Right ventricle myocardium superior (tissue), 1 donor: ENCODE measurements at regions not wholly inside any gene's neighbourhood (a gene's known extent, or its start where the extent isn't known, plus 50 kb on each side); places are given as distances from the start of the nearest gene placed in this dataset.

Source experiments
- ATAC-seq: fragments of 200-7000 bp; cut with Tn5 transposase; one replicate; pipeline ENCODE4 v1.9.1; 2020; ENCODE audit warnings: mild to moderate bottlenecking; ENCODE audit not compliant: poor library complexity
- DNase-seq: peaks from one replicate; pipeline ENCODE4 v3.0.0-alpha.2; 2020
- intact Hi-C: fragments of 100-400 bp; cut with DNase I; formaldehyde crosslinking; loops from one replicate; pipeline ENCODE4 v1.11.2; 2022
- donor health status: DM: no; HTN: yes; CAD: no; lungs with severe emphysema.

DNA sequence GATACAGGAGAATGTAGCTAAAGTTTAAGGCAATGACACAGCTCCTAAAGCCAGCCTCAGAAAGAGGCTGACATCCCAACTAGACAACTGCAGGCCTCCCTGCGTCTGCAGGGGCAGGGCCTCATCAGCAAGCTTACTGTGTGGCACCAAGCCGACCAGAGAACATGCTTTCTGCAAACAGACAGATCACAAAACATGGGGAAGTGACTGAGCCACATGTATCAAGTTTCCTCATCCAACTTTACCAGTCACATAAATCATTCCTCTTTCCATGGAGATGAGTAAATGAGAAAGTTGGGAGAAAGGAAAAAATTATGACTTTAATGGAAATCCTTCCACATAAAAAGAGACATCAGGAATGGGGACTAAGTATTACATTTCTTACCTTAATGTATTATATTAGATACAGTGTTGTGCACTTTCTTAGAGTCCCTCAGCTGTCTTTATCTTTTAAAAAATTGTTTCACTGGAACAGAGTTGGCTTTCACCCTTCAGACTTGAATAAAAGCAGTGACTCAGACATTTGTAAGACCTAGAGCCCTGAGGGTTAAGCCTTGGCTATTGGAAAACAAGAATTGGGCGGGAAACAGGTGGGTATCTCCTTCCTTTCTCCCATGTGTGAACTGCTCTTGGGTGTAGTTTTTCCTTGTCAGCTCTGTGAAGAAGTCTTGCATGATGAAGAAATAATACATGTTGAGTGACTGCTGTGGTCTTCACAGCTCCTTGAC is 305.7 kb upstream of the SNX7 start:
- ATAC-seq (no peak), DNase-seq (no peak)
- intact Hi-C loops, result no loop called here

GRCh38 chr1:98352378-98352777 is 309.1 kb upstream of the SNX7 start:
- intact Hi-C loops, result no loop called here
- DNase-seq, result no peak

GRCh38 chr1:98351561-98351960 is 310.0 kb upstream of the SNX7 start:
- ATAC-seq, result no peak
- intact Hi-C loops, result no loop called here
- no peak for DNase-seq

More at GRCh38 chr1:98352378-98352777, 309.1 kb upstream of the SNX7 start:
- no peak for ATAC-seq

- no peak for ATAC-seq
Observed at GRCh38 chr1:98345417-98345816, 316.1 kb upstream of the SNX7 start.

GRCh38 chr1:98344731-98345130 is 316.8 kb upstream of the SNX7 start:
- ATAC-seq, result no peak

More at GRCh38 chr1:98345417-98345816, 316.1 kb upstream of the SNX7 start:
- intact Hi-C loops, result no loop called here
- no peak for DNase-seq

DNA sequence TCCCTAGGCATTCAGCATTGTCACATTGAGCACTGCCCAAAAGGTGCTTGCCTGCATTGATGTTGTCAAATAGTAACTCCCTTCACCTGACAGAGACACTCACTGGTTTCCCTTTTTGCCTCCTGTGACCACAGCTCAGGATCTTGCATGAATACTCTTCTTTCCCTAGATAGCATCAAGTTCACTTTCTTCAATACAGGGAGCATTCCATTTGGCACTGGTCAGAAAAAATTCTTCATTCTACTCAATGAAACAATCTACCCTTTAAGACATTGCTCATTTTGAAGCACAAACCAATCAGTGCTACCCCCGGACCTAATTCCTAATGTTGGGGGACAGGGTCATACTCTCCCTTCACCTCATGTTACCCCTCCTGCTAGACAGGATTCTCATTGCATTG is 319.0 kb upstream of the SNX7 start:
- DNase-seq (no peak), ATAC-seq (no peak)
- intact Hi-C loops, result no loop called here

More at GRCh38 chr1:98344731-98345130, 316.8 kb upstream of the SNX7 start:
- intact Hi-C loops, result no loop called here
- DNase-seq, result no peak

DNA sequence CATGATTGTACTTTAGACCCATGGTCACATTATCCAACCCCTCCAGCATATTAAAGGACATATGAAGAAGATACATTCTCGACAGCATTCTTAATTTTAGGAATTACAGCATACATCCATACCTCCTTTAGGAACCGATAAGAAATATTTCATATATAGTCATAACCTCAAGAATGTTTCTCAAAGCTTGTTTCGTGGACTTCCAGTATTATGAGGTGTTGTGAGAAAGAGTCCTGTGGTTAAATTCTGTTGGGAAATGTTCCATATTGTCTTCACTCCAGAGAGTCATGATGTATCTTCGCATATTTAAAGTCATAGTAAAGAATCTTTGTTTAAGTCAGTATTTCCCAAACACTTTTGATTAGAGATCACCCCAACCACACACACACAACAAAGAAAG is 321.0 kb upstream of the SNX7 start:
- ATAC-seq (no peak), DNase-seq (no peak)
- intact Hi-C loops, result no loop called here

DNA sequence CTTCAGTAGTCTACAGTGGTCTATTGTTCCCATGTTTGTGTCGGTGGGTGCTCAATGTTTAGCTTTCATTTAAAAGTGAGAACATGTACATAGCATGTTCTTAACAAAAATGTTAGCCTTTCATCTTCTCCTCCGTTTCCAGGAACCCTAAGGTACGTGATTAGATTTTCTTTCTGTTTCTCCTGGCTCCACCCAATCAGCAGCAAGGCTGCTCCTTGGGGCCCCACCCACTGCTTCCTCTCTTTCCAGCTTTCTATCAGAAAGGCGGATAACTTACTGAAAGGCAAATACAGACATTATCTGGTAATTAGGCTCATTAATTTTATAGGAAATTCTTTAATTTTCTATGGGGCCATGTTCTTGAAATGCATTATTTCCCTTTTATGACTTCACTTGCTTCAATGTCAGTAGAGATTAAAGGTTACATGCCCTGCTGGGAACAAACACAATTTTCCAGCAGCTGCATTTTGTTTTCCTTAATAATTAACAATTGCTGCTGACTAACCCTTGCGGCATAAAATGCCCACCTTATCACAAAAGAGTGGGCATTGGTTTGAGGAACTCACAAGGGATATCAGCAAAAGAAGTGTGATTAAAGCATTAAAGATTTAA is 324.9 kb upstream of the SNX7 start:
- ATAC-seq, result no peak
- intact Hi-C loops, result no loop called here
- peak; percentile 21 for DNase-seq

DNA sequence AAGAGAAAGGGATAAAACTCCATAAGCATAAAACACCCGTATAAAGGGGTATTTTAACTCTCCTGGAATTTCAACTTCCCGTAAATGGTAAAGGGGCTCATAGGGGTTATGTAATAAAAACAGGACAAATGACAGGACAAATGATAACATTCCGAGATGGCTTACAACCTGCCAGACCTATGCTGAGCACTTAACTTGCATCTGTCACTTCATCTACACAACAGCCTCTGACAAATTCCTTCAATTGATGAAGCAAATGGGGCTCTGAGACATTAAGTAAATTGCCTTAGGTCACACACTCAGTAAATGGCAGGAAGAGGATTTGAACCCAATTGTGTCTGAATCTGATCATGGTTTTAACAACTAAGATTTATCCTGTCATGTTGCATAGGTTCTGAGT is 327.6 kb upstream of the SNX7 start:
- no peak for ATAC-seq
- intact Hi-C loops, result no loop called here
- DNase-seq, result no peak

DNA sequence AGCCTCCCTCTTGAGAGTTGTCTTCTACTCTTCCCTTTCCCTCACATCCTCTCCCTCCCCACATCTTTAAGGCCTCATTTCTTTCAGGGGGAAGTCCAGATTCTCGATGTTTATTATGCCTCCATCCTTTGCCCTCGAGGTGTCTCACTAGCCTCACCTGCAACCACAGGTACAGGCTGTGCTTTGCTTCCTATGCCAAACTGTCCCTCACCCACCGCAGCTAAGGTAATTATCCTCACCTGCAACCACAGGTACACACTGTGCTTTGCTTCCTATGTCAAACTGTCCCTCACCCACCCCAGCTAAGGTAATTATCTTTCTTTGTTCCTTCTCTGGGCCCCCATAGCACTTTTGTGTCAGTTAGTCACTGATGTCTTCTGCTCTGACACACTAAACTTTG is 328.1 kb upstream of the SNX7 start:
- no peak for DNase-seq
- intact Hi-C loops, result no loop called here

DNA sequence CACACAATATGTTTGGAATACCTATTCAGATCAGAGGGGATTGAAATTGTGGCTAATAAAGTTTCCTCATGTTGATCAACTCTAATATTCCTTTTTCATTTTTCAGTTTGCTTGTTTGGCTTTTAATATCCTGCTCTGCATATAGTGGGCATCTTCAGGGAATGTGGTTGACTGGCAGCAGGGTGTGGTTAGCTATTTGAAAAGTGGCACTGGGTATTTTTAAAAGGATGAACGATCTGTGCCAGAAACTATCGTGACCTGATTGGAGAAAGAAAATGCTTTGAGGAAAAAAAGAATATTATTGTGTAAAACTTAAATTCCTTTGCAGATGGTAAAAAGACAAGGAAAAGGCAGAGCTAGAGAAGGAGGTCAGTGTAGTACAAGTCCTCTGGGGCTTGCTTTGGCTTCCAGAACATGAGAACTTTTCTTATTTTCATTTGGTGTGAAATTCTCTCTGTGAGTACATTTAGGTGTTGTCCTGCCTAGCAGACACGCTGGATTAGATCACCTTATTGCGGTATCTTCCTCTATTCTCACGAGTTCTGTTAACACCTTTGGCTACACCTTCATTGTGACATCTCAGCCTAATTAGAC is 329.7 kb upstream of the SNX7 start:
- DNase-seq, result no peak
- intact Hi-C loops, result no loop called here
- no peak for ATAC-seq

More for the DNA sequence above, 328.1 kb upstream of the SNX7 start:
- ATAC-seq, result no peak

DNA sequence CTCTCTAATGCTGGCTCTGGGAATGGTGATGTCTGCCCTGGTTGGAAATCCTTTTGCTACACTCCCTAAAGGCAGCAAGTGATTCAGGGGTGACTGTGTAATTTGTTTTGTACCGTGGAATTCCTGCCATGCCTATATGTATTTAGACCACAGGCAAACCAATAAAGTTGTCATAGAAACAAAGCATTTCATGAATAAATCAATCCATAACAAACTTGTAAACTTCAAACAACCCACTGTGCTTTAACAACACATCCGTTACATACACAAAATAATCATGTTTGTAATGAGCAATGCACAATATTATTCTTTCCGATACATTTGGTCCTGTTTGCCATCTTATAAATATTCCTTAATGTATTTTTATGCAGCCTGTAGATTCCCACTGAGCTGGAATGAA is 330.3 kb upstream of the SNX7 start:
- ATAC-seq (no peak), DNase-seq (no peak)
- intact Hi-C loops, result no loop called here

DNA sequence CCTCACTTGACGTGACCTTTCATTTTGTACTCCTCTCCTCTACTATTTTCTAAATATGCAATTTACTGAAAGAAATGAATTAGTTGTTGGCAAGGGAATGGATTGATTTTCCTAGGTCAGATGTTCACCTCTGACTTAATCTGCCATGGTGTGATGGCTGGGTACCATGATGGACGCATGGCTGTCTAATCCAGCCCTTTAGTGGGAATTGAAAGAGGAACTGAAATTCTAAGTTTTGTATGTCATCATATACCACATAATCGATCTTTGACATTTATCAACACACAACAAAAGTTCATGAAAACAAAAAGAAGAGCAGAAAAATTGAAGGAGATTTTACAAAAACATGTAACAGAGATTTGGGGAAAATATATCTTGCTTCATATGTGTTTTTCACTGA is 331.3 kb upstream of the SNX7 start:
- ATAC-seq (no peak), DNase-seq (no peak)
- intact Hi-C loops, result no loop called here

DNA sequence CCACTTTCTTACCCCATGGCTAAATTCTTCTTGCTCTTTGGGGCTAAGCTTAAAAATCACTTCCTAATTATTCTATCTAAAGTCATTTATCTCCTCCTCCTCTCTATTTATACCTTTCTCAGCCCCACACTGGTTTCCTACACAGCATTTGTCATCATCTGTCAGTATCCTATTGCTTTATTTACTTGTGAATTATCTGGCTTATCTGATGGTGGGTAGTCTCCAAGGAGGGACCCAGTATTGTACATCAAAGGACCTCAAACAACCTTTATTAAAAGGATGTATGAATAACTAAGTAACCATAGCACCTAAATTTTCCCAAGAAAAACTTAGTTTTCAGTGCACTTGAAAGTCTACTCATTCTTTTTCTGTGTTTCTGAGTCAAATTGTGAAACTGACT is 332.7 kb upstream of the SNX7 start:
- no peak for ATAC-seq
- intact Hi-C loops, result no loop called here
- DNase-seq, result no peak

DNA sequence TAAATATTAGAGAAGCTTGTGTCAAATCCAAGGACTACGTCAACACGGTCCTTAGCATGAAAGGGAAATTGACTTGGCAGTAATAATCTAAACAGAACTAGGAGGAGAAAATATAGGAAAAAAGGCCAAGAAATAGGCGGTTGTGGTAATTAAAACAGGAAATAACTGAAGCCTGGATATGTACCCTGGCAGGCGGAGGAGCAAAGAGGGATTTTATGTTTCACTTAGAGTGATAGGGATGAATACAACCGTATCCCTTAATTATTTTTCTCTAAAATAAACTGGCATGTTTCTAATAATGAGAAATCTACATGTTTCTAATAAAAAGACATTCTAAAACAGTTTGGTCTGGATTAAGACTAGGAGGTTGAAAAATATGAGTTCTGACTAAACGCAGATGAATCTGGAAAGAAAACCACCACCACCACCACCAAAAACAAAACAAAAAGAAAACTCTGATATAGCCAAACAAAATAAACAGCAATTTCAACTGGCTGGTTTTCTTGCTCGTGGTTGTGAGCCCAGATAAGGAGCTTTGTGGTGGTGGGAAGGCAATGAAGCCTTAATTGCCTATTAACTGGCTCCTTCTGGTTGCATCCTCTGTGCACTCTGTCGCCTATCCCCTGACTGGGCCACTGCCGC is 334.2 kb upstream of the SNX7 start:
- DNase-seq (no peak), ATAC-seq (no peak)
- intact Hi-C loops, result no loop called here

- ATAC-seq (peak; percentile 62), DNase-seq (peak; percentile 80)
- intact Hi-C loops, result no loop called here
Observed at GRCh38 chr1:98325646-98326440, 335.7 kb upstream of the SNX7 start.

DNA sequence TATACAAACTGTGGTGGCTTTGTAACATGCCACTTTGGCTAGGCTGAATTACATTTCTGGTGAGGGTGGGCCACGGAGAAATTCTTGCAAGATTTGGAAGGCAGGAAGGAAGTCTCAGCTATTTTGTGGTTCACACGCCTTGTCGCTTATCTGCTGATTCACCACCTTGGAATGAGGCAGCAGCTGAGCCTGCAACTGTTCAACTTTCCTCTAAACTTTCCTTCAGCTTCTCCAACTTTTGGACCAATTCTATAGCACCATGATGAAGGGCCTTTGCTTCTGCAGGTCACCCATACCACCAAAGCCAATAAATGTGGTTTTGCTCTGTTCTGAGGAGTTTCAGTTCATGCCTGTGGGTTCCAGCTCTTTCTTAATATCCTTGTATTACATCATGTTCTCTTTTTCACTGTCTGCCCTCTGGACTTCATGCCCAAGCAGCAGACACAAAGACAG is 337.6 kb upstream of the SNX7 start:
- ATAC-seq (peak; percentile 79), DNase-seq (no peak)
- intact Hi-C loops, result no loop called here

DNA sequence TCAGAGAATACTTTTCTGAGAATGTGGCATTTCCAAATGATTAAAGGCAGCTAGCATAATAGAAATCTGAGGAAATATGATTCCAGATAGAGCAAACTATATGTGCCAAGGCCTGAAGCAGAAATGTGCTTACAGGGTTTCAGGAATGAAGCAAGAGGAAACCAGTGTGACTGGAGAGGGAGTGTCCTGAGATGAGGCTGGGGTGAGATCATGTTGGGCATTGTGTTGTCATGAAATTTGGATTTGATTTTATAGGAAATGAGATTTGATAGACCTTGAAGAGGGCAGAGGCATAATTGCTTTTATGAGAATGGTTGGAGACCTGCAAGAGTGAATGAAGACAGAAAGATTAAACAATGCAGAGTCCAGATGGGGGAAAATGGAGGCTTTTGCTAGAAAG is 338.1 kb upstream of the SNX7 start:
- DNase-seq (no peak), ATAC-seq (peak; percentile 74)
- intact Hi-C loops, result no loop called here

- intact Hi-C loops, result no loop called here
- no peak for DNase-seq
- no peak for ATAC-seq
Observed at GRCh38 chr1:98322966-98323365, 338.6 kb upstream of the SNX7 start.
